ENCODE measurements at regions not wholly inside any gene's neighbourhood (a gene's known extent, or its start where the extent isn't known, plus 50 kb on each side); places are given as distances from the start of the nearest gene placed in this dataset.
A peak's percentile ranks its signal among the peaks of the same experiment; 100 is the strongest.

- H3K27me3 Mint-ChIP-seq (ENCODE audit: low read depth), result no peaks in the 10 kb centered on the region
- H3K4me3 Mint-ChIP-seq, result no peak overlapping the region
- no peak for TF ChIP-seq CTCF (IDR thresholded peaks at IDR 0.05; ENCODE audit: unreplicated experiment in 3 of 3)
- no peak overlapping the region for H3K27ac Mint-ChIP-seq
- H3K36me3 Mint-ChIP-seq (ENCODE audit: low read depth), result no peaks in the 10 kb centered on the region
- peaks cover 3% of the 10 kb centered on the region for H3K9me3 Mint-ChIP-seq
- peaks cover 9% of the 10 kb centered on the region for H3K4me1 Mint-ChIP-seq
Observed at GRCh38 chr3:165443664-165444063, 247.5 kb upstream of the SLITRK3 start.

GRCh38 chr3:165442061-165442460 is 245.9 kb upstream of the SLITRK3 start:
- Mint-ChIP-seq H3K36me3 (ENCODE audit: low read depth) (no peaks in the 10 kb centered on the region), H3K4me3 (no peak overlapping the region), H3K27me3 (ENCODE audit: low read depth) (no peaks in the 10 kb centered on the region), H3K9me3 (no peaks in the 10 kb centered on the region), H3K4me1 (no peaks in the 10 kb centered on the region), H3K27ac (no peak overlapping the region)
- no peak for TF ChIP-seq CTCF (IDR thresholded peaks at IDR 0.05; ENCODE audit: unreplicated experiment in 3 of 3)

GRCh38 chr3:165440380-165440779 is 244.2 kb upstream of the SLITRK3 start:
- H3K36me3 Mint-ChIP-seq (ENCODE audit: low read depth), result no peaks in the 10 kb centered on the region
- no peaks in the 10 kb centered on the region for H3K9me3 Mint-ChIP-seq
- H3K4me1 Mint-ChIP-seq, result no peaks in the 10 kb centered on the region
- H3K27ac Mint-ChIP-seq, result no peak overlapping the region
- no peak for TF ChIP-seq CTCF (IDR thresholded peaks at IDR 0.05; ENCODE audit: unreplicated experiment in 3 of 3)
- H3K27me3 Mint-ChIP-seq (ENCODE audit: low read depth), result no peaks in the 10 kb centered on the region
- no peak overlapping the region for H3K4me3 Mint-ChIP-seq

GRCh38 chr3:165439765-165440164 is 243.6 kb upstream of the SLITRK3 start:
- Mint-ChIP-seq H3K9me3 (peaks cover 3% of the 10 kb centered on the region), H3K27ac (peak overlapping the region in 1 of 3 experiments; percentile 16), H3K36me3 (ENCODE audit: low read depth) (no peaks in the 10 kb centered on the region), H3K4me1 (no peaks in the 10 kb centered on the region), H3K27me3 (ENCODE audit: low read depth) (no peaks in the 10 kb centered on the region), H3K4me3 (no peak overlapping the region)
- TF ChIP-seq CTCF (IDR thresholded peaks at IDR 0.05; ENCODE audit: unreplicated experiment in 3 of 3), result no peak

GRCh38 chr3:165434516-165434915 is 238.3 kb upstream of the SLITRK3 start:
- H3K27me3 Mint-ChIP-seq (ENCODE audit: low read depth), result no peaks in the 10 kb centered on the region
- H3K9me3 Mint-ChIP-seq, result peaks cover 12% of the 10 kb centered on the region
- no peak overlapping the region for H3K27ac Mint-ChIP-seq
- no peak for TF ChIP-seq CTCF (IDR thresholded peaks at IDR 0.05; ENCODE audit: unreplicated experiment in 3 of 3)
- no peaks in the 10 kb centered on the region for H3K4me1 Mint-ChIP-seq
- no peaks in the 10 kb centered on the region for H3K36me3 Mint-ChIP-seq (ENCODE audit: low read depth)
- H3K4me3 Mint-ChIP-seq, result no peak overlapping the region

- Mint-ChIP-seq H3K27ac (no peak overlapping the region), H3K27me3 (ENCODE audit: low read depth) (no peaks in the 10 kb centered on the region), H3K9me3 (no peaks in the 10 kb centered on the region), H3K36me3 (ENCODE audit: low read depth) (no peaks in the 10 kb centered on the region), H3K4me1 (no peaks in the 10 kb centered on the region), H3K4me3 (no peak overlapping the region)
- no peak for TF ChIP-seq CTCF (IDR thresholded peaks at IDR 0.05; ENCODE audit: unreplicated experiment in 3 of 3)
Observed at GRCh38 chr3:165406425-165406824, 210.2 kb upstream of the SLITRK3 start.

Measured in nephron (organoid).